HEK293T (cell line): ENCODE measurements at regions not wholly inside any gene's neighbourhood (a gene's known extent, or its start where the extent isn't known, plus 50 kb on each side); places are given as distances from the start of the nearest gene placed in this dataset.

Experiments used
- BHLHE40 ChIP-seq: fragments of 450-650 bp; IDR thresholded peaks from 2 replicates; pipeline ENCODE4 v1.6.1; 2016; ENCODE audit warnings: mild to moderate bottlenecking, moderate library complexity, borderline replicate concordance
- FOXA1 ChIP-seq: fragments of 450-650 bp; IDR thresholded peaks from 2 replicates; pipeline ENCODE4 v1.6.1; 2016; ENCODE audit warnings: mild to moderate bottlenecking
- SP1 ChIP-seq: fragments of 450-650 bp; IDR thresholded peaks from 2 replicates; pipeline ENCODE4 v1.6.1; 2017

- TF ChIP-seq FOXA1 (no peak), SP1 (no peak), BHLHE40 (no peak)
These were observed 660.6 kb upstream of the B3GALT2 start for GRCh38 chr1:193846876-193847604.
